Endodermal cell (in vitro differentiated cells): ENCODE measurements at regions not wholly inside any gene's neighbourhood (a gene's known extent, or its start where the extent isn't known, plus 50 kb on each side); places are given as distances from the start of the nearest gene placed in this dataset.

ENCODE experiments used
- DNase-seq: peaks from one replicate; pipeline ENCODE4 v3.0.0-alpha.2; 2017
- H3K27ac ChIP-seq: 2 replicates; pipeline ENCODE4 v1.5.1; 2013; ENCODE audit warnings: mild to moderate bottlenecking, low read depth, low read length, moderate library complexity
- H3K27me3 ChIP-seq: 2 replicates; pipeline ENCODE4 v1.6.1; 2013; ENCODE audit warnings: mild to moderate bottlenecking, low read length, moderate library complexity; ENCODE audit not compliant: insufficient read depth, control insufficient read depth, poor library complexity, severe bottlenecking
- H3K36me3 ChIP-seq: 2 replicates; pipeline ENCODE4 v1.7.0; 2013; ENCODE audit warnings: mild to moderate bottlenecking, low read length, moderate library complexity; ENCODE audit not compliant: control insufficient read depth, insufficient read depth
- H3K4me1 ChIP-seq: one replicate; pipeline ENCODE4 v1.7.0; 2013; ENCODE audit warnings: low read length; ENCODE audit not compliant: control insufficient read depth, insufficient read depth
- H3K4me3 ChIP-seq: 2 replicates; pipeline ENCODE4 v1.5.1; 2013; ENCODE audit warnings: mild to moderate bottlenecking, low read length, moderate library complexity
- H3K9ac ChIP-seq: 2 replicates; pipeline ENCODE4 v1.6.1; 2013; ENCODE audit warnings: mild to moderate bottlenecking, low read length, moderate library complexity; ENCODE audit not compliant: poor library complexity, severe bottlenecking; ENCODE audit errors: extremely low read depth
- H3K9me3 ChIP-seq: 2 replicates; pipeline ENCODE4 v1.6.1; 2013; ENCODE audit warnings: mild to moderate bottlenecking, low read length, moderate library complexity; ENCODE audit not compliant: control insufficient read depth
- H3K27ac Mint-ChIP-seq: 2 replicates; pipeline ENCODE4 v1.8.0; 2020; ENCODE audit warnings: mixed read lengths
- H3K27me3 Mint-ChIP-seq: 2 replicates; pipeline ENCODE4 v1.8.0; 2021; ENCODE audit warnings: mild to moderate bottlenecking, mixed read lengths; ENCODE audit not compliant: insufficient read depth
- H3K36me3 Mint-ChIP-seq: 2 replicates; pipeline ENCODE4 v1.8.0; 2020; ENCODE audit warnings: low read depth, mixed read lengths
- H3K4me1 Mint-ChIP-seq: 2 replicates; pipeline ENCODE4 v1.8.0; 2020; ENCODE audit warnings: mixed read lengths
- H3K4me3 Mint-ChIP-seq: 2 replicates; pipeline ENCODE4 v1.8.0; 2020; ENCODE audit warnings: mild to moderate bottlenecking, moderate library complexity, mixed read lengths
- H3K9me3 Mint-ChIP-seq: 2 replicates; pipeline ENCODE4 v1.8.0; 2020; ENCODE audit warnings: mild to moderate bottlenecking, mixed read lengths
- WGBS, 2 experiments: methylation state at CpG; one replicate each; pipeline versions ENCODE4 v1.1.5 to v1.1.7; 2013; ENCODE audit warnings: missing lambda C conversion rate in 2 of 2, mixed read lengths in 1 of 2; ENCODE audit not compliant: insufficient coverage in 1 of 2, insufficient read length in 1 of 2; 5-methylcytosine and 5-hydroxymethylcytosine counted together
- TF ChIP-seq, protein P1 (sequence below): fragments of 200-600 bp; sonication (generic); conservative IDR thresholded peaks from 2 replicates; pipeline ENCODE4 v1.5.0; 2021; ENCODE audit warnings: antibody characterized with exemption, mild to moderate bottlenecking

- no peaks in the 10 kb centered on the region for H3K9me3 ChIP-seq
- H3K4me1 ChIP-seq: no peaks in the 10 kb centered on the region
- no peaks in the 10 kb centered on the region for H3K36me3 ChIP-seq
- H3K27me3 ChIP-seq: peaks cover 5% of the 10 kb centered on the region
- H3K4me3 ChIP-seq: peak overlapping the region; percentile 88
- 9 to 18% methylated on average over 12 to 42 of the region's 43 CpGs for WGBS, 2 experiments
- Mint-ChIP-seq H3K4me1 (no peaks in the 10 kb centered on the region), H3K36me3 (no peaks in the 10 kb centered on the region), H3K9me3 (no peaks in the 10 kb centered on the region), H3K27ac (peak overlapping the region; percentile 90), H3K4me3 (peak overlapping the region; percentile 86), H3K27me3 (peaks cover 3% of the 10 kb centered on the region)
- peak; percentile 82 for DNase-seq
- H3K9ac ChIP-seq: peak overlapping the region; percentile 85
- TF ChIP-seq, protein P1, sequence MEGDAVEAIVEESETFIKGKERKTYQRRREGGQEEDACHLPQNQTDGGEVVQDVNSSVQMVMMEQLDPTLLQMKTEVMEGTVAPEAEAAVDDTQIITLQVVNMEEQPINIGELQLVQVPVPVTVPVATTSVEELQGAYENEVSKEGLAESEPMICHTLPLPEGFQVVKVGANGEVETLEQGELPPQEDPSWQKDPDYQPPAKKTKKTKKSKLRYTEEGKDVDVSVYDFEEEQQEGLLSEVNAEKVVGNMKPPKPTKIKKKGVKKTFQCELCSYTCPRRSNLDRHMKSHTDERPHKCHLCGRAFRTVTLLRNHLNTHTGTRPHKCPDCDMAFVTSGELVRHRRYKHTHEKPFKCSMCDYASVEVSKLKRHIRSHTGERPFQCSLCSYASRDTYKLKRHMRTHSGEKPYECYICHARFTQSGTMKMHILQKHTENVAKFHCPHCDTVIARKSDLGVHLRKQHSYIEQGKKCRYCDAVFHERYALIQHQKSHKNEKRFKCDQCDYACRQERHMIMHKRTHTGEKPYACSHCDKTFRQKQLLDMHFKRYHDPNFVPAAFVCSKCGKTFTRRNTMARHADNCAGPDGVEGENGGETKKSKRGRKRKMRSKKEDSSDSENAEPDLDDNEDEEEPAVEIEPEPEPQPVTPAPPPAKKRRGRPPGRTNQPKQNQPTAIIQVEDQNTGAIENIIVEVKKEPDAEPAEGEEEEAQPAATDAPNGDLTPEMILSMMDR: no peak
- peak overlapping the region; percentile 82 for H3K27ac ChIP-seq
Measured at GRCh38 chr7:148940702-148941597, 56.9 kb upstream of the EZH2 start.

DNA sequence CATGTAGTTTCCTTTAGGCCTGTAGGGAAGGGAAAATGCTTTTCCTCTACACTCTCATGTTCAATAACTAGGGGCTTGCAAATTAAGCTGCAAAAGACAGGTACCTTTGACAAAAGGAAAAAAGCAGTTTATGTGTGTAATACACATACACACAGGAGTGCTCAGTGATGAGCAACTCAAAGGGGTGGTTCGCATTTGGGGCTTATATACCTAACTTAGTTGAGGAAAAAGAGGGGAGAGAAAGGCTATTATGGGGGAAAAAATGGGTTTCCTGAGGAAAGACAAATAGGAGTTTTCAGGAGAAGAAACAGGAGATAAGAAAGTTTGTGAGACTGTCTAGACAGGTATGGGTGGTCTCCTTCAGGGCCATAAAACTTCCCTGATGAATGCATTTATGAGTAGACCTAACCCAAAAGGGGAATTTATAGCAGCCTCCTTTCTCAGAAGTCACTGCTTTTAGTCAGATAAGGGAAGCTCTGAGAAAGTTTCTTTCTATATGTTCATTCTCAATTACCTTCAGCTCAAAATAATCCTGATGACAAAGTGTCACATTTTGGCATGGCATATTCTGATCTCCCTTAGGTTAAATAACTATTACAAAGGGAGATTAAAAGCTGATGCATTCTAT is 55.2 kb upstream of the EZH2 start:
- Histone ChIP-seq H3K27me3 (peaks cover 5% of the 10 kb centered on the region), H3K36me3 (no peaks in the 10 kb centered on the region), H3K4me3 (no peak overlapping the region), H3K4me1 (no peaks in the 10 kb centered on the region), H3K9ac (no peak overlapping the region), H3K27ac (no peak overlapping the region), H3K9me3 (no peaks in the 10 kb centered on the region)
- TF ChIP-seq, protein P1: no peak
- Mint-ChIP-seq H3K27ac (no peak overlapping the region), H3K4me1 (no peaks in the 10 kb centered on the region), H3K4me3 (no peak overlapping the region), H3K36me3 (no peaks in the 10 kb centered on the region), H3K27me3 (peaks cover 3% of the 10 kb centered on the region), H3K9me3 (no peaks in the 10 kb centered on the region)
- WGBS, 2 experiments: 89% methylated on average over 1 of the region's 1 CpG; no CpG with 5 or more reads in 1 of the 2 experiments
- no peak for DNase-seq

- DNase-seq: no peak
- Histone ChIP-seq H3K4me1 (no peaks in the 10 kb centered on the region), H3K27ac (no peak overlapping the region), H3K4me3 (no peak overlapping the region), H3K36me3 (no peaks in the 10 kb centered on the region), H3K27me3 (peaks cover 3% of the 10 kb centered on the region), H3K9ac (no peak overlapping the region), H3K9me3 (no peaks in the 10 kb centered on the region)
- Mint-ChIP-seq H3K36me3 (no peaks in the 10 kb centered on the region), H3K4me3 (no peak overlapping the region), H3K27me3 (no peaks in the 10 kb centered on the region), H3K9me3 (no peaks in the 10 kb centered on the region), H3K27ac (no peak overlapping the region), H3K4me1 (no peaks in the 10 kb centered on the region)
- TF ChIP-seq, protein P1: no peak
- 95 to 100% methylated on average over 5 of the region's 5 CpGs for WGBS, 2 experiments
Measured at GRCh38 chr7:148935451-148935850, 51.4 kb upstream of the EZH2 start.
